GM19438 (cell line): ENCODE measurements at regions not wholly inside any gene's neighbourhood (a gene's known extent, or its start where the extent isn't known, plus 50 kb on each side); places are given as distances from the start of the nearest gene placed in this dataset.
"Not testable (repeated sequence)": the region's sequence is repeated elsewhere in the genome, so short reads cannot be mapped to it uniquely, and the experiment has no call there.

ENCODE experiments used
- ATAC-seq: cut with Tn5 transposase; IDR thresholded peaks from one replicate; pipeline ENCODE4 v1.9.1; 2021; ENCODE audit warnings: low read depth; ENCODE audit not compliant: unreplicated experiment

DNA sequence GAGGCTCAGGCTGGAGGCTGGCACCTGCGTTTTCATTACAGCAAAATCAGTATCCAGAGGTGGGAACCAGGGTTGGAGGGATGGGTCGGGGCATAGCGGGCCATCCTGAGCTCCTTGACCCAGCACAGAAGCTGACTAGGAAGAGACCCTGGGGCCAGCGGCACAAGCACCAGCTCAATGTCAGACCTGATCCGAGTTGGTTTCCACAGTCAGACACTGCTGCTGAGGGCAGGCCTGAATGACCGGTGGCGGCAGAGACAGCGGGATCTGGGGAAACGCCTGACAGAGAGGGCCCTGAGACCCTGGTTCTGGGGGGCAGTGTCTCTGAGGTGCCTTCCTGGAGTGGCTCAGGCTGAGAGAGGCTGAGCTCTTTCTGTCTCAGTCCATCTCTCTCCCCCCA, 162.0 kb upstream of the C1orf174 start:
- ATAC-seq = no peak

DNA sequence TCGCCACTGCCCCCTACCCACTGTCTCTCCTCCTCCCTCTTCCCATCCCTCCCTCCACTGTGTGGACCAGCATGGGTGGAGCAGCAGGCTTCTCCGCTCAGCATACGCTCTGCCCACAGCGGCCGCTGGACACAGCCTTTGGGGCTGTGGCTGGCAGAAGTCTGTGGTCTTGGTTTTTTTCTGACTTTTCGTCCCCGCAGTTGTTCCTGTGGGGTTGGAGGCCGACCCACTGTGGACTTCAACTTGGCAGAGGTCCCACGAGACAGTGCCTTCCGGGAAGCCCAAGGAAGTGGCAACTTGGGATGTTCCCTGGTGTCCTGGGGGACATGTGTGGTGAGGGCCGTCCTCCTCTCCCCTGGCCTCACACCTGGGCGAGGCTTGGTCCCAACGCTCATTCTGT, 162.5 kb upstream of the C1orf174 start:
- ATAC-seq = no peak

DNA sequence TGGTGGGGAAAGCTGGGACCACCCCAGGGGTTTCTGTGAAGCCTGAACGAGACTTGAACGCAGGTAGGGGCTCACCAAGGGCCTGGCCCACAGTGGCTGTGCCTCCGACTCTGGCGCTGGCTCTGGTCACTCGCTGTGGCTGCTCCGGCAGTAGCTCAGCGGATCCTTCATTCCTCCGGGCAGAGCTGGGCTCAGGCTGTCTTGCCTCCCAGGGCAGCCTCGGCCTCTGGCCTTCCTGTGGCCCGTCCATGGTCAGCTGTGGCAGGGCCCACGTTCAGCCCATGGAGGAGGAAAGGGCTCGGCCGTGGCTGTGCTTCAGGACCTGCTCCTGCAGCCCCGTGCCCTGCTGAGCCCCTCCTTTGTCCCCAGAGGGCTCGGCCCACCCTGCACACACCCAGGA, 162.9 kb upstream of the C1orf174 start:
- no peak for ATAC-seq

DNA sequence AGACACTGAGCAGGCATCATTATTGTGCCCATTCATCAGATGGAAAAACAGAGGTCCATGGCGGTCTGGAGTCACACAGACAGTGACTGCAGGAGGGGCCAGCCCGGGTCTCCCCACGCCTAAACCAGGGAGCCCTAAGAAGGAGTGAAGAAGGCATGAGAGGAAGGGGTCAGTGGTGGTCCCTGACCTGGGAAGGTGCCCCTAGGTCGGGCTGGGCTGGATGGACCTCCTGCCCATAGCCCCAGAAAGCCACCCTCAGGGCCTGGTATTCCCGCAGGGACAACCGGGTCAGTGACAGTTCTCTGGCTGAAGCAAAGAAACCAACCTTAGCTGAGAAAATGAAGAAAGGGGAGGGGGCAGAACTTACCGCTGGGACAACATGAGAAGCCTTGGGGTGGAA, 163.4 kb upstream of the C1orf174 start:
- no peak for ATAC-seq

DNA sequence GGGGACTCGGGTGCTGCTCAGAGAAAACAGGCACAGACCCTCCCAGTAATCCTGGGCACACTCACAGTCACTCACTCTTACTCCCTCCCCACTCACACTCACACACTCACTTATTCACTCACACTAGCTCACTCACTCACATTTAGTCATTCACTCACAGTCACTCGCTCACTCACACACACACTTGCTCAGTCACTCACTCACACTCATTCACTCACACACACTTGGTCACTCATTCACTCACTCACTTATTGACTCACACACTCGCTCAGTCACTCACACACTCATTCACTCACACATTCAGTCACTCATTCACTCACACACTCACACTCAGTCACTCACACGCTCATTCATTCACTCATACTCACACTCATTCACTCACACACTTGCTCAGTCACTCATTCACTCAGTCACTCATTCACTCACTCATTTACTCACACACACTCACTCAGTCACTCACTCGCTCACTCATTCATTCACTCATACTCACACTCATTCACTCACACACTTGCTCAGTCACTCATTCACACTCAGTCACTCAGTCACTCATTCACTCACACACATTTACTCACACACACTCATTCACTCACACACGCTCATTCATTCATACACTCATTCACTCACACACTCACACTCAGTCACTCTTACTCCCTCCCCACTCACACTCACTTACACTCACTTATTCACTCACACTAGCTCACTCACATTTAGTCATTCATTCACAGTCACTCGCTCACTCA, 164.2 kb upstream of the C1orf174 start:
- no peak for ATAC-seq

DNA sequence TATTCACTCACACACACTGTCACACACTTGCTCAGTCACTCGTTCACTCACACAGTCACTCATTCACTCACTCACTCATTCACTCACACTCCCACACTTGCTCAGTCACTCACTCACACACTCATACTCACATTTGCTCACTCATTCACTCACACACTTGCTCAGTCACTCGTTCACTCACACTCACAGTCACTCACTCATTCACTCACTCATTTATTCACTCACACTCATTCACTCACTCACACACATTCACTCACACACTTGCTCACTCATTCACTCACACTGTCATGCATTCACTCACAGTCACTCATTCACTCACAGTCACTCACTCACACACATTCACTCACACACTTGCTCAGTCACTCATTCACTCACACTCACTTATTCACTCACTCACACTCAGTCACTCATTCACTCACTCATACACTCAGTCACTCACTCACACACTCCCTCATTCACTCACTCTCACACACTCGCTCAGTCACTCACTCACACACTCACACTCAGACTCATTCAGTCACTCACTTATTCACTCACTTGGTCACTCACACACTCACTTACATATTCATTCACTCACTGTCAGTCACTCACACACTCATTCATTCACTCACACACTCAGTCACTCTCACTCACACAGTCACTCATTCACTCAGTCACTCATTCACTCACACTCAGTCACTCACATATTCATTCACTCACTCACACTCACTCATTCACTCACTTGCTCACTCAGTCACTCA, 167.0 kb upstream of the C1orf174 start:
- no peak for ATAC-seq

DNA sequence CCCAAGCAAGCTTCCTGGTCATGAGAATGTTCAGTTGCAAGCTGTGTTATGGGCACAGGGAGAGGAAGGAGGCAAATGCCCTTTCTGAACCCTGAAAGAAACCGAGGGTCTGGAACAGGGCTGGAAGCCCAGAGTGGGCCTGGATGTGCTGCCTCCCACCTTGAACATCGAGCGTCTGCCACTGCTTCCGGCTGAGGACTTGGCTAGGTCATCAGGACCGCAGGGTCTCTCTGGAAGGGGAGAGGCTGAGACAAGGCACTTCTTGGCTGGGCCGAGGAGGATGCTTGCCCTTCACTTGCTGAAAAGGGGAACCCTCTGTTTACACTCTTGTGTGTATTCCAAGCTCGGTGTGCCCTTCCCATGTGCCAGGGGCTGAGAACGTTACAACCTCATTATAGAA, 168.0 kb upstream of the C1orf174 start:
- ATAC-seq = no peak

DNA sequence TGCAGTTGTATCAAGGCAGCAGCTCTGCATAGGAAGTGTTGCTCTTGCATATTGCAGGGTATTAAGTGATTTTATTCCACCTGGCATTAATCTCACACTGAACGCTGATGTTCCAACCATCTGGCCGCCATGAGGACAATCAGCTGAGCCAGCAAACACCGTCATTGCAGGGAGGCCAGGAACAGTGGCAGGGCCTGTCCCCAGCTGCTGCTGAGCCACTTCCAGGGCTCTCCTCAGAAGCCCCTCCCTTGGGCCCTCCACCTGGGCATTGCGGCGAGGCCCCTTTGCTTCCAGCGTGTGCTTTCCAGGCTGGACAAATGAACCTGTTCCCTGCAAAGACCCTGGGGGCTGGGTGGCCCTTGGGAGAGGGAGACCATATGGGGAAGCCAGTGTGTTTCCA, 171.6 kb upstream of the C1orf174 start:
- ATAC-seq = no peak

DNA sequence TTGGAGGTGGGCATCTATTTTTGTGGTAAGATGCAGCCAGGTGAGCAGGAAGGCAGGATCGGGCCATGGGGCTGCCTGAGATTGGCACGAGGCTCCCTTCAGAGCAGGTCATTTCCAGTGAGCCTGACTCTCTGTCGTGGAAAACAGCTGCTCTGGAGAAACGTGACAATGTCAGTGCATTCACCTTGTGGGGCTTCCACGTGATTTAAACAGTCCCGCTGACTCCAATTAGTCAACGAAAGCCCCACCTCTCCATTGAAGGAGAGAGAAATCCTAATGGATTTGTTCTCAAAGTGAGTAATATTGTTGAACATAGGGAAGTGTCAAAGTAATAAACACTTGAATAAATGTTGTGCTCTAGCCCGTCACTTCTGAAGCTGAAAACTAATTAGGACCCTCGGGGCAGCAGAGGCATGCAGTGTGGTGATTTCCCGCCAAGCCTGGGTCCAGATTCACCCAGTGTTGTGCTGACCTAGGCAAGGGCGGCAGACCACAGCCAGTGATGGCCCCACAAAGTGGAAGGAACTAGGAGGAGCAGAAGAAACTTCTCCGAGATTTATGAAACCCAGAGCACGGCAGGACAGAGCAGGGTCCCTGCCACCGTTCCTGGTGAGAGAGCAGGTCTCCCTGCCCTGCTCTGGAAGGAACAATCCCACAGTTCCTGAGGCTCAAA, 172.5 kb upstream of the C1orf174 start:
- no peak for ATAC-seq

DNA sequence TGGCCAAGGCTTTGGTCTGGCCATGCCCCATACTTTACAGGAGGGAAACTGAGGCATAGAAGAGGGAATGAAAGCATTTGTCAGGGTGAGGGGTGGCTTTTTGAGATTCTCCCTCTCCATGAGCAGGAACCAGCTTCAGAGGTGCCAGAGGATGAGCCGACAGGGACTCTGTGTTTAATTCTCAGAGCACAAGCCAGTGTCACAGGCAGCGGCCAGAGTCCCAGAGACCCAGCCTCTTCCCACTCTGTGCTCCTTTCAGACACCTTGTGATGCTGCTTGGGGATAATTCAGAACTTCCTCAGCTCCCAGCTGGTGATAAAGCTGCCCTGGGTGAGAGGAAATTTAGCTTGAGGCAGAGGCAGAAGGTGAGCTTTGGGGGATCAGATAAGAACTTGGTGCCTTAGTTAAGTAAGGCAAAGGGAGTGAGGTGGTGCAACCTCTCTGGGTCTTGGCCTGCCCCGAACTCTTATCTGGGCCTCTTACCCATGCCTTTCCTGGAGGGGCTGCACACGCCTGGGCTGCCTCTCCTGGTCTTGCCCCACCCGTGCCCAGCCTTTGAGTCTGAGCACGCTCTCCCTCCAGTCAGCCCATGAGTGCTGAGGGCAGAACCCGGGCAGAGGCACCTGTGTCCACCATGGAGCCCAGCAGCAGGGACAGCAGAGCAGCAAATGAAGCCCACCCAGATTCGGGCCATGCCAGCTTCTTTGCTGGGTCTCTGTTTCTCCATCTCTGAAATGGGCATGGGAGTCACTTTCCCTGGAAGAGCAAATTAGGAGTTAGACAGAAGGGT, 175.6 kb upstream of the C1orf174 start:
- no peak for ATAC-seq

DNA sequence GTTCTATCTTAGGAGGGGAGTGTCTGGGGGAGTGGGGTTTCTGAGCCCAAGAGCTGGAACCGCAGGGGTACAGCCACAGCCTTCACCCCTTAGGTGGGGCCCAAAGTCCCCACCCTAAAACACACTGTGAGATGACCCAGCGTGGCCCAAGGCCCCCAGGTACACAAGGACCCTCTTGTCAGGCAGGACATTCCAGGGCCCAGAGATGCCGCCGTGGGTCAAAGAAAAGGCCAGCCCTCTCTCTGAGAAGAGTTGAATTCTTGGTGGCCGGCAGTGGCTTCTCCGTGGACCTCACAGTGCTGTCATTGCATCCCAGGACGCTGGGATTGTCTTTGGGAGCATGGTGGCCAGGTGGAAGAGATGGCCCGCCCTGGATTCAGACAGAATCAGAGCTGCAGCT, 176.3 kb upstream of the C1orf174 start:
- no peak for ATAC-seq

DNA sequence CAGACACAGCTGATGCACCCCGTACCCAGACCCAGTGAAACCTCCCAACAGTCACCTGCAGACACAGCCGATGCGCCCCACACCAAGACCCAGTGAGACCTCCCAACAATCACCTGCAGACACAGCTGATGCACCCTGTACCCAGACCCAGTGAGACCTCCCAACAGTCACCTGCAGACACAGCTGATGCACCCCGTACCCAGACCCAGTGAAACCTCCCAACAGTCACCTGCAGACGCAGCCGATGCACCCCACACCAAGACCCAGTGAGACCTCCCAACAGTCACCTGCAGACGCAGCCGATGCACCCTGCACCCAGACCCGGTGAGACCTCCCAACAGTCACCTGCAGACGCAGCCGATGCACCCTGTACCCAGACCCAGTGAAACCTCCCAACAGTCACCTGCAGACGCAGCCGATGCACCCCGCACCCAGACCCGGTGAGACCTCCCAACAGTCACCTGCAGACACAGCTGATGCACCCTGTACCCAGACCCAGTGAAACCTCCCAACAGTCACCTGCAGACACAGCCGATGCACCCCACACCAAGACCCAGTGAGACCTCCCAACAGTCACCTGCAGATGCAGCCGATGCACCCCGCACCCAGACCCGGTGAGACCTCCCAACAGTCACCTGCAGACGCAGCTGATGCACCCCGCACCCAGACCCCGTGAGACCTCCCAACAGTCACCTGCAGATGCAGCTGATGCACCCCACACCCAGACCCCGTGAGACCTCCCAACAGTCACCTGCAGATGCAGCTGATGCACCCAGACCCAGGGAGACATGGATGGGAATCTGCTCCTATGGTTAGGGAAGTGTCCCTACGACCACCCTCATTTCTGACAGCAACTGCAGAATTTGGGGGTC, 178.3 kb upstream of the C1orf174 start:
- ATAC-seq = not testable (repeated sequence)

DNA sequence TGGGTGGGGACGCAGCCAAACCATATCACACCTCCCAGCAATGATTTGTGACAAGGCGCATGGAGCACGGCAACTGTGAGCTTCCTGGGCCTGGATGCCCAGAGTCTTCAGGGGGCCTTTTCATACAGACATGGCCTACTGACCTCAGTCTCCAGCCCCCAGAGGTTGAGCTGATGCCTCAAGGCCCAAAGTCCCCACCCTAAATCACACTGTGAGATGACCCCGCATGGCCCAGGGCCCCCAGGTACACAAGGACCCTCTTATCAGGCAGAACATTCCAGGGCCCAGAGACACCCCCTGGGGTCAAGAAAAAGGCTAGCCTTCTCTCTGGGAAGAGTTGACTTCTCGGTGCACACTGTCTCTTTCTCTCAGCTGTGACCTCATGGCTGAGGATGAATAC, 179.7 kb upstream of the C1orf174 start:
- ATAC-seq = no peak

DNA sequence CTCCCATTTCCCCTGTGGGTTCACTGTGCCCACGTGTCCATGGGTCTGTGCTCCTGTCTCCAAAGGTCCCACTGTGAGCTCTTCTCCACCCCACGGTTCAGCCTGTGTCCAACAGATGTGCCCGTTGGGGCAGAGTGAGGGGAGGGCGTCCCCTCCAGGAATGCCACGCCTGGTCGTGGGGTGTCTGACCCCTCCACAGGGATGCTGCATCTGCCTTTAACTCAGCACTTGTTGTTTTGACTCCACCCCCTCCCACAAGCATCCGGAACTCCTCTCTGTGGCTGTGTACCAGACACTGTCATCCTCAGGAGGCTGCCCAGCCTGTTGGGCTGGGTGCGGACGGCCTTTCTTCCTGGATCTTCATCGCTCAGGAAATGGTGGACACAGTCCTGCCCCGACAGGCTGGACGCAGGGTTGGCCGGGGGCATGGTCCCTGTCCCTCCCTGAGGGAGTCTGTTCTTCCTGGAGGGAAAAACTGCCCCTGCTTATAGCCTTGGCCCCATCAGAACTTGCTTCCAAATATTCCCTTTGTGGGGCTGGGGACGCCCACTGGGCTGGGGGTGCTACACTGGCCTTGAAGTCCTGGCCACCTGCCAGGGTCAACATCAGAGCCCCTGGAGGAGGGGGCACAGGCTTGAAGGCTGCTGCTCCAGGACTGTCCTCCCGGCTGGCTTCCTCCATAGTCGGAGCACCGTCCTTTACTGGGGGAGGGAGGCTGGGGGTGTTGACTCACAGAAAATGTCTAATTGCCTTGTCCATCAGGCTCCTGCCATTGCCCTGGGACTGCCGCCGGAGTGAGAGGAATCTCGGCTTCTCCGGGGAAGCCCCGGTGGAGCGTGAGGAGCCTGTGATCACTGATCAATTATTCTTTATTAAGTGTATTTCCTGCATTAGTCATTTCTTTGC, 182.0 kb upstream of the C1orf174 start:
- ATAC-seq = no peak

DNA sequence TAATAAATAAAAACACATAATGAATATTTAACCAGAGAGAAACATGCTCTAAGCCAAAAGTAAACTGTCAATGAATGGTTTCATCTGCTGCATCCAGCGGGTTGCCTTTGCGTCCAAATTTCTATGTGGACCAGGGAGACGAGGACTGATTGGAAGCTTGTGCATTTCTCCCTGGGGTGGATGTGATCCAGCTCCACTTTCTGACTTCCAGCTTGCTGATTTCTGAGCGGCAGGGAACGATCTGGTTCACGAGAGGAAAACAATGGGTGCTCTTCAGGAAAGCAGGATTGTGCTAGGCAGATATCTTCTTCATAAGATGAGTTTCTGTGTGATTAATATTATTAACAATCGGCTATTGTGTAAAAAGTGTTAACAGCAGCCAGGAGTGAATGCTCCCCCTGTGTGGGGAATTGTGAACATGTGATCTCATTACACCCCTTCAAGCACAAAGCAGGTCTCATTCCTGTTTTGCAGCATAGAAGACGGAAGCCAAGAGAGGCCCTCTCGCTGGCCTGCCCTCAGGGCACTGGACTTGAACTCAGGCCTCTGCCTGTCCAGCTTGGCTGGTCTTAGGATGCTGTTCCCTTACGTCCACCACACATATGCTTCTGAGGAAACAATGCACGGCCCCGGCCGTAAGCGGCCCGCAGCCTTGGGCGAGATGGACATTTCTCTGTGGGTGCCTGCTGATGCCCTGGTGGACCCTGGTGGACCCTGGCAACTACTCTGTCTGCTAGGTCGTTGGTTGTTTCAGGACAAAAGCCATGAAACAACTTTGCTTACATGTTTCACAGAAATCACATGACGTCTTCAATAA, 183.4 kb upstream of the C1orf174 start:
- no peak for ATAC-seq

DNA sequence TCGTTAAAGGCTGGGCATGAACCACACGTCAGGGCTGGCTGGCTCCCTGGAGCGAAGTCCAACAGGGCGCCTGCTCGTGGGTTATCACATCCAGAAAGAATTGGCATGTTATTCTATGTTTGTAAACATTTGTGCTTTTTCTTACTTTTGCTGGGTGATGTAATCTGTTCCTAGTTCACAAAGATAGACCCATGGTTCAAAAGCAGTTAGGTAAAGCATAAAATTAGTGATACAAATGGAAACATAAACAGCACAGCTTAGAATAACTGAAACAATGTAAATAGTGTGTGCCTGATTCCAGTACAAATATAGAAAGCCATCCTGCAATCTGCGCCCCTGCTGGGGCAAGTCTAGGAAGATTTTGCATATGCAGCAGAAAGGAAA, 184.0 kb upstream of the C1orf174 start:
- no peak for ATAC-seq

DNA sequence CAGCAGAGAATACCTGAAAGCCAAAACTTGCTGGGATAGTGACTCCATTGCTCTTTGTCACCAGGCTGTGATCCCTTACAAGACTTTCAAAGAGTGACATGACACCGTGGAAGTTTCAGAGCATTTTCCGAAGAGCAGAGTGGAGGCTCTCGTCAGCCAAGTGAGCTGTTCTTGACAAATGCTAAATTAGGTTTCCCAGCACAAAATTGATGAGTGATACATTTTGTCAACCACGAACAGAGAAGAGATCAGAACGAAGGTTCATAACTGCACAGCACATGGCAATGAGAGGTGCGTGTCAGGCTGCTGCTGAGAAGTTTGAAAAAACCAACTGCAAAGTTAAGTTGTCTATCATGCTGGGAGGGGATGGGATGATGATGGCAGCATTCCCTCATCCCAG, 184.4 kb upstream of the C1orf174 start:
- ATAC-seq = no peak

DNA sequence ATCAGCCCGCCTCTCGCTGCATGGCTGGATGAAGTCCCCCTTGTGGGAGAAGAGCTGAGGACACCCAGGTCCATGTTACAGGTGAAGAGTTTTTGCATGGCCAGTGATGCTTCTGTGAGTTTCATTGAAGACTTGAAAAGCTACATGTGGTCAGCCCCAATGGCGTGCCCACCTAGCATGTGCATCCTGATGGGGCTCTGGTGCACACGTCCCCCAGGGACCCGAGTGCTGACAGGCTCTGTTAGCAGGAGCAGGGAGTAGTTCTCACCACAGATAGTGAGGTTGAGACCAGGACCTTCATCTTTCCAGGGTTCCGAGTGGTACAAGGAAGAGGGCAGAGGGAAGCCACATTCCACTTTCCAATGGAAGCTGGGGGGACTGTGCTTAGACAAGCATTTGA, 184.8 kb upstream of the C1orf174 start:
- ATAC-seq = no peak
